PC-9 (cell line): ENCODE measurements at regions not wholly inside any gene's neighbourhood (a gene's known extent, or its start where the extent isn't known, plus 50 kb on each side); places are given as distances from the start of the nearest gene placed in this dataset.

Experiments used
- EZH2 ChIP-seq: fragments of 200-600 bp; sonication (generic); IDR thresholded peaks from 2 replicates; pipeline ENCODE4 v1.8.0; 2017; ENCODE audit warnings: antibody characterized with exemption, low read depth
- TF ChIP-seq, protein P1 (sequence below): fragments of 200-600 bp; sonication (generic); conservative IDR thresholded peaks from 2 replicates; pipeline ENCODE4 v1.6.1; 2017; ENCODE audit warnings: mixed run types, antibody characterized with exemption, mild to moderate bottlenecking, moderate library complexity

DNA sequence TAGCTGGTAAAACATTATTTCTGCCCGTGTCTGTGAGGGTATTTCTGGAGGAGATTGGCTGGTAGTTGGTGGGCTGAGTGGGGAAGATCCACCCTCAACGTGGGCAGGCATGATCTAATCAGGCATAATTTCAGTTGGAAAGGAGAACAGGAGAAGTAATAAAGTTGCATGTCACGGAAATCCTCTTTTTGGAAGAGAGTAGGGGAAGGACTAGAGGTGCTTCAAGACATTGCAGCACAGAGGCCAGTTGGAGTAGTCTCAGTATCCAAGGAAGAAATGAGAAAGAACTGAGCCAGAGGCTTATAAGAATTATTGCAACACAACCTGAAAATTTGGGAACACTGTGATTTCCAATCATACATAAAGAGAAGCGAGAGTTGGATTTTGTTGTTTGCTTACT lies 1155.1 kb downstream of the FAM181B start:
- TF ChIP-seq, protein P1, sequence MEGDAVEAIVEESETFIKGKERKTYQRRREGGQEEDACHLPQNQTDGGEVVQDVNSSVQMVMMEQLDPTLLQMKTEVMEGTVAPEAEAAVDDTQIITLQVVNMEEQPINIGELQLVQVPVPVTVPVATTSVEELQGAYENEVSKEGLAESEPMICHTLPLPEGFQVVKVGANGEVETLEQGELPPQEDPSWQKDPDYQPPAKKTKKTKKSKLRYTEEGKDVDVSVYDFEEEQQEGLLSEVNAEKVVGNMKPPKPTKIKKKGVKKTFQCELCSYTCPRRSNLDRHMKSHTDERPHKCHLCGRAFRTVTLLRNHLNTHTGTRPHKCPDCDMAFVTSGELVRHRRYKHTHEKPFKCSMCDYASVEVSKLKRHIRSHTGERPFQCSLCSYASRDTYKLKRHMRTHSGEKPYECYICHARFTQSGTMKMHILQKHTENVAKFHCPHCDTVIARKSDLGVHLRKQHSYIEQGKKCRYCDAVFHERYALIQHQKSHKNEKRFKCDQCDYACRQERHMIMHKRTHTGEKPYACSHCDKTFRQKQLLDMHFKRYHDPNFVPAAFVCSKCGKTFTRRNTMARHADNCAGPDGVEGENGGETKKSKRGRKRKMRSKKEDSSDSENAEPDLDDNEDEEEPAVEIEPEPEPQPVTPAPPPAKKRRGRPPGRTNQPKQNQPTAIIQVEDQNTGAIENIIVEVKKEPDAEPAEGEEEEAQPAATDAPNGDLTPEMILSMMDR = no peak
- no peak for TF ChIP-seq EZH2
